Uterus (tissue), 2 donors: ENCODE measurements at regions not wholly inside any gene's neighbourhood (a gene's known extent, or its start where the extent isn't known, plus 50 kb on each side); places are given as distances from the start of the nearest gene placed in this dataset.

Experiments used
- CTCF ChIP-seq, 4 experiments: fragments of 200-600 bp in 2 of 4; fragments of 450-650 bp in 2 of 4; sonication (generic) in 2 of 4; IDR thresholded peaks; one replicate each; pipeline ENCODE4 v1.5.1; 2016 to 2019; ENCODE audit warnings: antibody characterized with exemption in 4 of 4, mild to moderate bottlenecking in 2 of 4, moderate library complexity in 1 of 4
- POLR2A ChIP-seq, 2 donors: fragments of 450-650 bp; IDR thresholded peaks; one replicate each; pipeline ENCODE4 v1.6.1; 2016; ENCODE audit warnings: antibody characterized with exemption in 2 of 2, mild to moderate bottlenecking in 1 of 2, moderate library complexity in 1 of 2

- TF ChIP-seq CTCF (IDR thresholded peaks at IDR 0.05), result no peak
- TF ChIP-seq POLR2A (IDR thresholded peaks at IDR 0.05), result no peak
Observed at GRCh38 chr14:98704441-98704840, 567.6 kb downstream of the BCL11B start.
